HCT116 (cell line): ENCODE measurements at regions not wholly inside any gene's neighbourhood (a gene's known extent, or its start where the extent isn't known, plus 50 kb on each side); places are given as distances from the start of the nearest gene placed in this dataset.

Experiments used
- ATAC-seq: fragments of 200-7000 bp; cut with Tn5 transposase; 2 replicates; pipeline ENCODE4 v1.9.1; 2020; ENCODE audit warnings: mild to moderate bottlenecking, moderate library complexity
- BruUV-seq: library from RNA; stranded (reverse); fragments of 400-500 nt; replicated peaks from 2 replicates; lab custom pipeline; 2021; lab: Mats Ljungman, UMichigan
- CTCF ChIA-PET: fragments of 300-600 bp; sonication (Branson Sonifier 250); formaldehyde crosslinking; loops from one replicate; lab custom pipeline; 2021; ENCODE audit warnings: antibody characterized with exemption; lab: Charles Lee
- POLR2A ChIA-PET: fragments of 300-600, 350-600 bp; sonication (Branson Sonifier 250); formaldehyde crosslinking; loops from one replicate; lab custom pipeline; 2021; ENCODE audit warnings: antibody characterized with exemption; lab: Charles Lee
- RAD21 ChIA-PET, 2 experiments: fragments of 300-600 bp; sonication (Branson Sonifier 250); formaldehyde crosslinking; loops; one replicate each; lab custom pipeline; 2023; ENCODE audit warnings: low total read pairs in 2 of 2; ENCODE audit not compliant: uncharacterized antibody in 2 of 2, unreplicated experiment in 2 of 2, low non-redundant PET in 1 of 2; lab: Charles Lee
- DNase-seq: peaks from one replicate; pipeline ENCODE4 v3.0.0-alpha.2; 2010; ENCODE audit warnings: low read depth, low spot score
- H2AFZ ChIP-seq: fragments of 200-600 bp; shearing (Covaris generic), sonication (generic); 2 replicates; pipeline ENCODE4 v1.6.1; 2017; ENCODE audit warnings: low read depth, mixed run types, mixed read lengths, antibody characterized with exemption, low read length; ENCODE audit not compliant: poor library complexity, severe bottlenecking
- H3K27ac ChIP-seq: 2 replicates; pipeline ENCODE4 v1.5.1; 2012; ENCODE audit warnings: low read depth, low read length
- H3K27me3 ChIP-seq: fragments of 200-600 bp; sonication (generic); 2 replicates; pipeline ENCODE4 v1.6.1; 2016; ENCODE audit warnings: mixed run types, low read length, mixed read lengths; ENCODE audit not compliant: insufficient read depth
- H3K36me3 ChIP-seq, 2 experiments: fragments of 200-500 bp in 1 of 2; fragments of 200-600 bp in 1 of 2; sonication (Bioruptor generic) in 1 of 2; sonication (generic) in 1 of 2; 2 replicates each; pipeline versions ENCODE4 v1.5.1 to v1.6.1; 2014 to 2016; ENCODE audit warnings: low read length in 2 of 2, inconsistent platforms in 1 of 2, mixed read lengths in 1 of 2, mixed run types in 1 of 2; ENCODE audit not compliant: insufficient read depth in 2 of 2, control insufficient read depth in 1 of 2
- H3K4me1 ChIP-seq, 2 experiments: fragments of 200-600 bp in 1 of 2; sonication (generic) in 1 of 2; 2 replicates each; pipeline versions ENCODE4 v1.5.1 to v1.6.1; 2012 to 2017; ENCODE audit warnings: low read length in 2 of 2, inconsistent platforms in 1 of 2, mild to moderate bottlenecking in 1 of 2, mixed read lengths in 1 of 2, mixed run types in 1 of 2, moderate library complexity in 1 of 2; ENCODE audit not compliant: insufficient read depth in 2 of 2, control insufficient read depth in 1 of 2
- H3K4me2 ChIP-seq: fragments of 200-600 bp; sonication (generic); 2 replicates; pipeline ENCODE4 v1.6.1; 2017; ENCODE audit warnings: mixed run types, low read length, mixed read lengths
- H3K4me3 ChIP-seq, 2 experiments: fragments of 200-600 bp in 1 of 2; sonication (generic) in 1 of 2; replicated peaks in 1 of 2; 2 replicates each; pipeline ENCODE4 v1.5.1; 2011 to 2016; ENCODE audit warnings: low read length in 2 of 2, control low read depth in 1 of 2, low read depth in 1 of 2, mild to moderate bottlenecking in 1 of 2, mixed read lengths in 1 of 2, mixed run types in 1 of 2
- H3K79me2 ChIP-seq: fragments of 200-600 bp; sonication (generic); 2 replicates; pipeline ENCODE4 v1.6.1; 2017; ENCODE audit warnings: mild to moderate bottlenecking, mixed run types, low read length, moderate library complexity, mixed read lengths; ENCODE audit not compliant: insufficient read depth
- H3K9ac ChIP-seq: fragments of 200-600 bp; sonication (generic); 2 replicates; pipeline ENCODE4 v1.6.1; 2016; ENCODE audit warnings: low read length, mixed read lengths
- H3K9me2 ChIP-seq: fragments of 200-600 bp; sonication (generic), shearing (Covaris generic); 2 replicates; pipeline ENCODE4 v1.6.1; 2017; ENCODE audit warnings: mixed run types, mild to moderate bottlenecking, moderate library complexity; ENCODE audit not compliant: insufficient read depth
- H3K9me3 ChIP-seq, 2 experiments: fragments of 200-500 bp in 1 of 2; fragments of 200-600 bp in 1 of 2; sonication (Bioruptor generic) in 1 of 2; sonication (generic) in 1 of 2; 2 replicates each; pipeline ENCODE4 v1.6.1; 2014 to 2017; ENCODE audit warnings: low read length in 2 of 2, mixed read lengths in 2 of 2, inconsistent platforms in 1 of 2, low read depth in 1 of 2, mild to moderate bottlenecking in 1 of 2, mixed run types in 1 of 2, moderate library complexity in 1 of 2; ENCODE audit not compliant: control insufficient read depth in 1 of 2, insufficient read depth in 1 of 2
- H4K20me1 ChIP-seq: fragments of 200-600 bp; sonication (generic), shearing (Covaris generic); 2 replicates; pipeline ENCODE4 v1.6.1; 2017; ENCODE audit warnings: mixed run types, mild to moderate bottlenecking, moderate library complexity; ENCODE audit not compliant: insufficient read depth
- CBX3 ChIP-seq: IDR thresholded peaks from 2 replicates; pipeline ENCODE4 v1.6.1; 2012; ENCODE audit warnings: low read depth
- CTCF ChIP-seq, 3 experiments: fragments of 200-600 bp in 1 of 3; sonication (generic) in 1 of 3; IDR thresholded peaks in 2 of 3; conservative IDR thresholded peaks in 1 of 3; 2 replicates each; pipeline ENCODE4 v1.5.1; 2012 to 2017; ENCODE audit warnings: low read depth in 2 of 3, low read length in 2 of 3, antibody characterized with exemption in 1 of 3, borderline replicate concordance in 1 of 3, control low read depth in 1 of 3, mild to moderate bottlenecking in 1 of 3, mixed read lengths in 1 of 3, mixed run types in 1 of 3, moderate library complexity in 1 of 3; ENCODE audit not compliant: insufficient read depth in 1 of 3
- EGR1 ChIP-seq: IDR thresholded peaks from 2 replicates; pipeline ENCODE4 v1.6.1; 2012; ENCODE audit warnings: low read depth
- ELF1 ChIP-seq: IDR thresholded peaks from 2 replicates; pipeline ENCODE4 v1.6.1; 2012; ENCODE audit warnings: low read depth, borderline replicate concordance
- EZH2 ChIP-seq: fragments of 200-600 bp; sonication (generic); IDR thresholded peaks from 2 replicates; pipeline ENCODE4 v1.6.1; 2017; ENCODE audit warnings: antibody characterized with exemption, mixed run types
- EZH2phosphoT487 ChIP-seq: fragments of 200-600 bp; IDR thresholded peaks from 2 replicates; pipeline ENCODE4 v1.6.1; 2018; ENCODE audit warnings: antibody characterized with exemption, borderline replicate concordance
- FOSL1 ChIP-seq: IDR thresholded peaks from 2 replicates; pipeline ENCODE4 v1.6.1; 2012; ENCODE audit warnings: low read depth
- JUND ChIP-seq: IDR thresholded peaks from 2 replicates; pipeline ENCODE4 v1.6.1; 2012
- POLR2A ChIP-seq: IDR thresholded peaks from 2 replicates; pipeline ENCODE4 v1.7.0; 2011; ENCODE audit warnings: borderline replicate concordance; ENCODE audit not compliant: insufficient read depth, insufficient read length; ENCODE audit errors: extremely low read depth
- RAD21 ChIP-seq: IDR thresholded peaks from 2 replicates; pipeline ENCODE4 v1.6.1; 2012; ENCODE audit warnings: low read depth, mild to moderate bottlenecking
- SIN3A ChIP-seq: IDR thresholded peaks from 2 replicates; pipeline ENCODE4 v1.6.1; 2012; ENCODE audit warnings: low read depth
- SP1 ChIP-seq: IDR thresholded peaks from 2 replicates; pipeline ENCODE4 v1.6.1; 2012; ENCODE audit warnings: low read depth
- SRF ChIP-seq: IDR thresholded peaks from 2 replicates; pipeline ENCODE4 v1.6.1; 2012; ENCODE audit warnings: low read depth
- TCF7L2 ChIP-seq: IDR thresholded peaks from 2 replicates; pipeline ENCODE4 v1.7.0; 2011; ENCODE audit warnings: borderline replicate concordance, inconsistent platforms; ENCODE audit not compliant: insufficient read depth, insufficient read length; ENCODE audit errors: extremely low read depth
- YY1 ChIP-seq: IDR thresholded peaks from 2 replicates; pipeline ENCODE4 v1.6.1; 2011; ENCODE audit warnings: low read length, low read depth, moderate library complexity, mild to moderate bottlenecking; ENCODE audit not compliant: insufficient replicate concordance; ENCODE audit errors: extremely low read depth
- ZFX ChIP-seq: fragments of 450-650 bp; IDR thresholded peaks from 2 replicates; pipeline ENCODE4 v1.6.1; 2017
- ZNF274 ChIP-seq: fragments of 200-500 bp; sonication (Bioruptor generic); IDR thresholded peaks from 2 replicates; pipeline ENCODE4 v1.6.1; 2014; ENCODE audit warnings: mild to moderate bottlenecking, low read depth, low read length, inconsistent platforms
- intact Hi-C: fragments of 100-400 bp; cut with micrococcal nuclease; formaldehyde crosslinking; loops from 2 replicates; pipeline ENCODE4 v1.10.0; 2022
- TF ChIP-seq, protein P1 (sequence below): IDR thresholded peaks from 2 replicates; pipeline ENCODE4 v1.6.1; 2012
- TF ChIP-seq, protein P2 (sequence below): IDR thresholded peaks from 2 replicates; pipeline ENCODE4 v1.6.1; 2011; ENCODE audit warnings: mild to moderate bottlenecking, low read length, moderate library complexity; ENCODE audit not compliant: insufficient replicate concordance; ENCODE audit errors: extremely low read depth

GRCh38 chr3:19013879-19014278, 134.4 kb upstream of the KCNH8 start:
- intact Hi-C loops = no loop called here
- RAD21 ChIA-PET = no interaction called here
- DNase-seq = no peak

DNA sequence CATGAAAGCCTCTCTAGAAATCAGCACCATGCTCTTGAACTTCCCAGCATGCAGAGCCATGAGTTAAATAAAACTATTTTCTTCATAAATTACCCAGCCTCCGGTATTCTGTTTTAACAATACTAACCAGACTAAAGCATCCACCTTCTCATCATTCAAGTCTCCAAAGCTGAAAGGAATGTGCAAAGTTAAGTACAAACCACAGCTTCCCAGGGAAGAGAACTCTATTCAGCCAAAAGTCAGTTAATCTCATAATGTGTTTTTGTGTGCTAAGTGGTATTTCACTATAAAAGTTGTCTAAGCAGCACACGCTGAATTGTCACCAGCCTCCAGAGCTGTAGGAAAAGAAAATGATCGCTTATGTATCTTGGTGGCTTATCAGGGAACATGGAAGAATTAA, 135.5 kb upstream of the KCNH8 start:
- Histone ChIP-seq H3K9me3 (peaks cover 0 to 3% of the 10 kb centered on the region in 2 experiments; a peak in 1 of 4 replicates), H2AFZ (no peak overlapping the region), H3K27me3 (no peaks in the 10 kb centered on the region), H4K20me1 (no peaks in the 10 kb centered on the region), H3K27ac (no peak overlapping the region), H3K4me1 (no peaks in the 10 kb centered on the region), H3K4me2 (no peak overlapping the region), H3K9ac (no peak overlapping the region), H3K4me3 (no peak overlapping the region), H3K9me2 (no peaks in the 10 kb centered on the region), H3K36me3 (no peaks in the 10 kb centered on the region), H3K79me2 (no peaks in the 10 kb centered on the region)
- intact Hi-C loops = no loop called here
- no TSS peak for BruUV-seq
- POLR2A ChIA-PET = no interaction called here
- no peak for DNase-seq
- no peak for ATAC-seq
- CTCF ChIA-PET = no interaction called here
- RAD21 ChIA-PET = no interaction called here
- TF ChIP-seq EZH2phosphoT487 (no peak), ZNF274 (no peak), ZFX (no peak), SRF (no peak), FOSL1 (no peak), POLR2A (no peak), JUND (no peak), EGR1 (no peak), RAD21 (no peak), ELF1 (no peak), TCF7L2 (no peak), CBX3 (no peak), CTCF (IDR thresholded peaks at IDR 0.05 in 2 of 3, conservative IDR thresholded peaks at IDR 0.05 in 1 of 3; ENCODE audit: borderline replicate concordance in 1 of 3, insufficient read depth in 1 of 3, low read depth in 2 of 3, low read length in 2 of 3) (no peak), YY1 (no peak)
- TF ChIP-seq, protein P1, sequence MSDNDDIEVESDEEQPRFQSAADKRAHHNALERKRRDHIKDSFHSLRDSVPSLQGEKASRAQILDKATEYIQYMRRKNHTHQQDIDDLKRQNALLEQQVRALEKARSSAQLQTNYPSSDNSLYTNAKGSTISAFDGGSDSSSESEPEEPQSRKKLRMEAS = no peak
- TF ChIP-seq, protein P2, sequence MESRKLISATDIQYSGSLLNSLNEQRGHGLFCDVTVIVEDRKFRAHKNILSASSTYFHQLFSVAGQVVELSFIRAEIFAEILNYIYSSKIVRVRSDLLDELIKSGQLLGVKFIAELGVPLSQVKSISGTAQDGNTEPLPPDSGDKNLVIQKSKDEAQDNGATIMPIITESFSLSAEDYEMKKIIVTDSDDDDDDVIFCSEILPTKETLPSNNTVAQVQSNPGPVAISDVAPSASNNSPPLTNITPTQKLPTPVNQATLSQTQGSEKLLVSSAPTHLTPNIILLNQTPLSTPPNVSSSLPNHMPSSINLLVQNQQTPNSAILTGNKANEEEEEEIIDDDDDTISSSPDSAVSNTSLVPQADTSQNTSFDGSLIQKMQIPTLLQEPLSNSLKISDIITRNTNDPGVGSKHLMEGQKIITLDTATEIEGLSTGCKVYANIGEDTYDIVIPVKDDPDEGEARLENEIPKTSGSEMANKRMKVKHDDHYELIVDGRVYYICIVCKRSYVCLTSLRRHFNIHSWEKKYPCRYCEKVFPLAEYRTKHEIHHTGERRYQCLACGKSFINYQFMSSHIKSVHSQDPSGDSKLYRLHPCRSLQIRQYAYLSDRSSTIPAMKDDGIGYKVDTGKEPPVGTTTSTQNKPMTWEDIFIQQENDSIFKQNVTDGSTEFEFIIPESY = no peak

More at GRCh38 chr3:19013879-19014278, 134.4 kb upstream of the KCNH8 start:
- Histone ChIP-seq H3K4me2 (no peak overlapping the region), H3K9me3 (peaks cover 0 to 3% of the 10 kb centered on the region in 2 experiments; a peak in 1 of 4 replicates), H3K9ac (no peak overlapping the region), H3K27ac (no peak overlapping the region), H2AFZ (no peak overlapping the region), H3K27me3 (no peaks in the 10 kb centered on the region), H3K36me3 (no peaks in the 10 kb centered on the region), H4K20me1 (no peaks in the 10 kb centered on the region), H3K79me2 (no peaks in the 10 kb centered on the region), H3K9me2 (no peaks in the 10 kb centered on the region), H3K4me3 (no peak overlapping the region), H3K4me1 (no peaks in the 10 kb centered on the region)
- TF ChIP-seq EZH2phosphoT487 (no peak), SP1 (no peak), SRF (no peak), RAD21 (no peak), JUND (no peak), EZH2 (no peak), ELF1 (no peak), ZFX (no peak), ZNF274 (no peak), SIN3A (no peak)
- ChIA-PET POLR2A (no interaction called here), CTCF (no interaction called here)
- BruUV-seq = no TSS peak
- no peak for ATAC-seq
